K562 (cell line): ENCODE measurements at regions not wholly inside any gene's neighbourhood (a gene's known extent, or its start where the extent isn't known, plus 50 kb on each side); places are given as distances from the start of the nearest gene placed in this dataset.

Source experiments
- HDAC2 ChIP-seq: fragments of 450-650 bp; IDR thresholded peaks from 2 replicates; pipeline ENCODE4 v1.6.1; 2016; ENCODE audit warnings: mild to moderate bottlenecking
- IRF1 ChIP-seq: sonication (generic); formaldehyde crosslinking; IDR thresholded peaks from 2 replicates; pipeline ENCODE4 v1.8.0; 2022; ENCODE audit warnings: missing genetic modification reagents, mild to moderate bottlenecking, borderline replicate concordance
- TF ChIP-seq, protein P1 (sequence below): sonication (generic); formaldehyde crosslinking; IDR thresholded peaks from 2 replicates; pipeline ENCODE4 v1.4.0; 2020; ENCODE audit warnings: mild to moderate bottlenecking, missing genetic modification reagents

DNA sequence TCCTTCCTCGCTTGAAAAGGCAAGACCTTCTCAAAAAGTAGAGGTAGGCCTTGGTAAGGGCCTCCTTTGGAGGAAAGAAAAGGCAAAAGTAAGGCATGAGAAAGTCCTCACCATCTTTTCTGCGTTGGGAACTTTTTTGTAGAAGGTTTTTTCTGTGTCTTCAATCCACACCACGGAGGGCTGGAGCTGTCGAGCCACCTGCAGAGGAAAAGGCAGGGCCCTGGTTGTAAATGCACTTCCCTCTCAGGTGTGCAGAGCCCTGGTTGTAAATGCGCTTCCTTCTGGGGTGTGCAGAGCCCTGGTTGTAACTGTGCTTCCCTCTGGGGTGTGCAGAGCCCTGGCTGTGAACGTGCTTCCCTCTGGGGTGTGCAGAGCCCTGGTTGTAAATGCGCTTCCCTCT lies 80.2 kb upstream of the ASB18 start:
- no peak for TF ChIP-seq HDAC2
- TF ChIP-seq, protein P1, sequence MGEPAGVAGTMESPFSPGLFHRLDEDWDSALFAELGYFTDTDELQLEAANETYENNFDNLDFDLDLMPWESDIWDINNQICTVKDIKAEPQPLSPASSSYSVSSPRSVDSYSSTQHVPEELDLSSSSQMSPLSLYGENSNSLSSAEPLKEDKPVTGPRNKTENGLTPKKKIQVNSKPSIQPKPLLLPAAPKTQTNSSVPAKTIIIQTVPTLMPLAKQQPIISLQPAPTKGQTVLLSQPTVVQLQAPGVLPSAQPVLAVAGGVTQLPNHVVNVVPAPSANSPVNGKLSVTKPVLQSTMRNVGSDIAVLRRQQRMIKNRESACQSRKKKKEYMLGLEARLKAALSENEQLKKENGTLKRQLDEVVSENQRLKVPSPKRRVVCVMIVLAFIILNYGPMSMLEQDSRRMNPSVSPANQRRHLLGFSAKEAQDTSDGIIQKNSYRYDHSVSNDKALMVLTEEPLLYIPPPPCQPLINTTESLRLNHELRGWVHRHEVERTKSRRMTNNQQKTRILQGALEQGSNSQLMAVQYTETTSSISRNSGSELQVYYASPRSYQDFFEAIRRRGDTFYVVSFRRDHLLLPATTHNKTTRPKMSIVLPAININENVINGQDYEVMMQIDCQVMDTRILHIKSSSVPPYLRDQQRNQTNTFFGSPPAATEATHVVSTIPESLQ (CRISPR knock-in tag): no peak
- TF ChIP-seq IRF1 (CRISPR knock-in tag): no peak
